ENCODE measurements at regions not wholly inside any gene's neighbourhood (a gene's known extent, or its start where the extent isn't known, plus 50 kb on each side); places are given as distances from the start of the nearest gene placed in this dataset.

DNA sequence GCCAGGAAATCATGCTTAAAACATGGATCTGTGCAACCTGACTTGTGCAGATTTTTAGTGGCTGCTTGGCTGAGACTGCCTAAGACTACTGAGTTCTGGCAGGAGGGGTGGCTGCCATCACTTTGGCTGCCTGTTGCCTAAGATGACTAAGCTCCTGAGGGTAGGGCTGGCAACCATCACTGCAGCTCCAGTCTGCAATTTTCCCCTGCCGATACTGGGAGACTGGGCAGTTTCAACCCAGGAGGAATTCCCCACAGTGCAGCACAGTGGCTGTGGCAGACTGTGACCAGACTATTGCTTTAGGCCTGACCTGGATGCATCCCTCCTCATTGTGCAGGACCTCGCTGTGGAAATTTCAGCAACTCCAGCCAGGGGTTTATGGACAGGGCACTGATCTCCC, 544.9 kb downstream of the ANKRD50 start:
- no peak for TF ChIP-seq GATA2 (IDR thresholded peaks at IDR 0.05; ENCODE audit: low read depth, low read length)
- TF ChIP-seq GATA3 (IDR thresholded peaks at IDR 0.05; ENCODE audit: low read depth, low read length): no peak

DNA sequence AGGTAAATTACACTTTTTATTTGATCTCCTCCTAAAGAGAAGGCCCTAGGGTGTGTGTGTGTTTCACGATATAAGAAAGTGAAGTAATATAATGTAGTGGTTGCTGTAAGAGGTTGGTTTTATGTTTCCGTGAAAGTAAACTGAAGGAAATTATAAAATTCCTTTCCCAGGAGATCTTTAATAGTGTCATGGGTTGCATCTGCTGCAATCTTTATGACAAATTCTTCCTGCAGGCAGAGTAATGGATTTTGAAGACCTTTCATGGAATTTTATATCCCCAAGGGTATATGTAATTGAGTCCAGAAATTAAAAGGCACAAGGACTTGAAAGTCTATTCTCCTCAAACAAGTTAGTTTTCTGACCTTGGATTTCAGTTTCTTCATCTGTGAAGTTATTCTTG, 538.6 kb downstream of the ANKRD50 start:
- TF ChIP-seq GATA3 (IDR thresholded peaks at IDR 0.05; ENCODE audit: low read depth, low read length): no peak

DNA sequence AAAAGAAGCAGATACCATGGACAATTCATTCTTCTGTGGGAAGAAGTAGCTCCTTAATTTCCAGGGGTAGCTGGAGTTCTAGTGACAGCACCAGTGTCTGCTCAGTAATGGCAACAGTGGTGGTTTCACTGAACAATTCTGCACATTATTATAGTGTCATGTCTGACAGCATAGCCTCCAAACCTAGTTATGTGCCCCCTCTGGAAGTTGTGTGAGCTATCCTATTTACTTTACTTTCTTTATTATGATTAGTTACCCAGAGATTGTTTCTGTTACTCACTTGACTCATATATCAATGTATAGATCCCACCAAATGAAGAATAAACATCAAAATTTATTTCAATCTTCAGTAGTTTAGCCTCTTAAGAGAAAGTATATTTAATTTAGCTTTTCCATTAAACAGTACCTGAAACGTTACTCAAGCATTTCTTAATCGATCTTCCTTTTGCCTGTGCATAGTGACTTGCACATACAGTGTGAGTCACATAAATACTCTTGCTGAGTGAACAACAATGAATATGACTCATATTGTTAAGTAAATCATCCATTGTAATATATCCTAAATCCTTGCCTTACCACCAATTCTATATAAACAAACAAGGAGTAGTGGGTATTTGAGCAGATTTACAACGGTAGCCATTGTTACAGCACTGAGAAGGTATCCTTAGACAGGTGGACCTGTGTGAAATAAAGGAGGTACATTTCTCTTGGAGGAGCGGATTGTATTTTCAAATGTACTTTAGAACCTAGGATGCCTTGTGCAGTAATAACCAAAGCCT, 534.7 kb downstream of the ANKRD50 start:
- TF ChIP-seq GATA2 (IDR thresholded peaks at IDR 0.05; ENCODE audit: low read depth, low read length): no peak
- TF ChIP-seq GATA3 (IDR thresholded peaks at IDR 0.05; ENCODE audit: low read depth, low read length): no peak

DNA sequence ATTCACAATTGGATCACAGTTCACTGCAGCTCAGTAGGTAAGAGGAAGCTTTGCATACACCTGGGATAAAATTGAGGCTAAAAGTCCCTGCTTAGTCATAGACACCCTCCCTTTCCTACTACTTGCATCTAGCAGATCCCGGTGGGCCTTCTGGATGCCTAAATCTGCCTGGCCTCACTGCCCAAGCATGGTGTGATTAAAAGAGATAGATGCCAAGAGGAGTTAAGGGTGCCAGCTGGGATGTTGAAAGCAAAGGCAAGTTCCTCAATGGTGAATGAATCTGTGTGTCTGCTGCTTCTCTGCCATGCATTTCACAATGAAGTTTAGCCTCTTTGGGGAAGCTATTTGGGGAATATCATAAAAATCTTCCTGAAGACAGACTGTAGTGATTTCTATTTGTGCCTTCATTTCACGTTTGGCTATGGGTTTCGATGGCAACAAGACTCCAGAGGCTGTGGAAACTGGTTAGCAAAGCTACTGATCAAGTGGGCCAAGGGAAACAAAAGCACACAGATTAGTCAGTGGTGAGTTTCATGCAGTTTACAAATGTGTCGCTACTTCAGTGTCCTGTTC, 534.0 kb downstream of the ANKRD50 start:
- no peak for TF ChIP-seq GATA2 (IDR thresholded peaks at IDR 0.05; ENCODE audit: low read depth, low read length)
- no peak for TF ChIP-seq GATA3 (IDR thresholded peaks at IDR 0.05; ENCODE audit: low read depth, low read length)

DNA sequence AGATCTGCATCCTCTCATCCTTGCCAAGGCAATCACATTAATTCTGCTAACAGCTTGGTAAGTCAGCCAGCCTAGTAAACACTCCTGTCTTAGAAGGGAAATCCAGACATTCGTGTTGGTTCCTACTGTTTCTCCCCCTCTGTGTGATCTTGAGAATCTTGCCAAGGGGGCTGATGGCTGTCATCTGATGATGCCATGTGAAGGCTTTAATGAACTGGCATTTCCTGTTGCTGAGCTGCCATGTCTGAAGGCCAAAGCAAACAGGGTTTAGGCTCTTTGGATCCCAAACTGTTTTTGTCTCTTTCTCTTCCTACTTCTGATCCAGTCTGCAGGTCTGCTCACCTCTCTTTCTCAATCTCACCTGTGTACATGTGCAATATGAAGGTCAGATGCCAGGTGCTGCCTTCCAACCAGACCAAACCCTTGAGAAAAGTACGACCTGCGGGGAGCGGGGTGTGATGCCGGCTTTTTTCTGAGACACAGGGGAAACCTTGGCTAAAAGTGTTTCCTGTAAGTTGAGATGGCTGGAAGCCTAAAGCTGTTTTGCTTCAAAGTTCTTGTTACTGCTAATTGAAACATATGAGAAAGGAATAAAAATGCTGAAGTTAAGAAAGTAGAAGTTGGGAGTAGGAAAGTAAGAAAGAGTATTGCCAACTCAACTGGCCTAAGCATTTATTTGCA, 532.9 kb downstream of the ANKRD50 start:
- no peak for TF ChIP-seq GATA2 (IDR thresholded peaks at IDR 0.05; ENCODE audit: low read depth, low read length)

DNA sequence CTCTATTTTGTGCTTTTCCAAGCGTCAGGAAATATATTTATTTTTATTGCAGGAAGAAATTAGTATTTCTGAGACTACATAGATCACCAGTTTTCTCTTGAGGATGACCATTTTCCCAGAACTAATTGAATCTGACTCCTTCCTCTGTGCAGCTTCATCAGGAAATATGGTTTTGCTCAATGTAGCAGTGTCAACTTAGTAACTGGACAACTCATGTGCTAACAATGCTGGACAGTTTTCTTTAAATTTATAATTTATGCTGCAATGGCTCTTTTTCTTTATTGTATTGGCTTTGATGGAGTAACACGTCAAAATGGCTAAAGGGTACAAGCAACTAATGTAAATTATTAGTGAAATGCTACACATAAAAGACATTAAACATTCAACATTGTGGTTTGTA, 531.5 kb downstream of the ANKRD50 start:
- TF ChIP-seq GATA2 (IDR thresholded peaks at IDR 0.05; ENCODE audit: low read depth, low read length): no peak
- TF ChIP-seq GATA3 (IDR thresholded peaks at IDR 0.05; ENCODE audit: low read depth, low read length): no peak

DNA sequence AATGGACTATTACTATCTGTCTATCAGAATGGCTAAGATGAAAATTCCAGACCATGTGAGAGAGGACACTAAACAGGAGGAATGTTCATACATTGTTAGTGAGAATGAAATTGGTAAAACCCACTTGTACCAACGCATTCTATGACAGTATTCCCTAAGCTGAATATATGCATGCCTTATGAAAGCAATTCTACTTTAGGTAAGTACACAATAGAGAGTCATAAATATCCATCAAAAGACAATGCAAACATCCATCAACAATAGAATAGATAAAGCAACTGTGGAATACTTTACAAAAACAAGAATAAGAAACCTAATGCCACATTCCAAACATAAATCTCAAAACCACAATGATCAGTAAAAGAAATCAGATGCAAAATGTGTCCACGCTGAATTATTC, 529.3 kb downstream of the ANKRD50 start:
- TF ChIP-seq GATA2 (IDR thresholded peaks at IDR 0.05; ENCODE audit: low read depth, low read length) (no peak), GATA3 (IDR thresholded peaks at IDR 0.05; ENCODE audit: low read depth, low read length) (no peak)

DNA sequence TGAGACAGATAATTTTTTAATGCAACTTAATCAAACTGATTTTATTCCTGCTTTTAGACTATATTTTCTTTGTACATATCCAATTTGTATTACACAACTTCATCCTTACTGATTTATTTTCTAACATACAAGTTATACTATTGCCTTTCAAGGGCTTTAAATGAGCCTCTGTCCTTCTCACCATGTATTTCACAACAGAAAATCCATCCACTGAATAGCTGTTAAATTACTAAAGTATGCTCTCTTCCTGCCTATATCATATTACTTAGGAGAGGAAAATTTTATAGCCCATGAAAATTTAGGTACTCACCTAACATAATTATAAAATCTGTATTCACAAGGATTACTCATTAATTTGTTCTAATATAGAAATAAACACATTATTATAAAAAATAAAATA, 528.6 kb downstream of the ANKRD50 start:
- TF ChIP-seq GATA2 (IDR thresholded peaks at IDR 0.05; ENCODE audit: low read depth, low read length): no peak

DNA sequence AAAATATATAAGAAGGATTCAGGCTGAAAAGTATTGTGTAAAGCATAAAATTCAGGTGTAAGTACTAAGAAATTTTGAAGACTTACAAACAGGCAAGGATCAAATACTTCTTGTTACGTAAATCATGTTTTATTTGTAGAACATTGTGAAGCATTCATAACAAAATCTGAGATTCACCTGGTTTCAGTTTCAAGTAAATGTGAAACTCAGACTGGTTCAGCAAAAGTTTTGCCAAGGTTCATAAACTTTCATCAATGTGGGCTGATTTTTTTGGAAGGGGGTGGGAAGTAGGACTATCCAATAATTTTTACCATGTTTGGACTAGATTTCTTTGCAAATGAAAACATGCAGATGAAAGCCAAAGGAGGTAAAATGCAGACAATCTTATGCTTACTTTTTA, 527.7 kb downstream of the ANKRD50 start:
- TF ChIP-seq GATA3 (IDR thresholded peaks at IDR 0.05; ENCODE audit: low read depth, low read length): no peak

DNA sequence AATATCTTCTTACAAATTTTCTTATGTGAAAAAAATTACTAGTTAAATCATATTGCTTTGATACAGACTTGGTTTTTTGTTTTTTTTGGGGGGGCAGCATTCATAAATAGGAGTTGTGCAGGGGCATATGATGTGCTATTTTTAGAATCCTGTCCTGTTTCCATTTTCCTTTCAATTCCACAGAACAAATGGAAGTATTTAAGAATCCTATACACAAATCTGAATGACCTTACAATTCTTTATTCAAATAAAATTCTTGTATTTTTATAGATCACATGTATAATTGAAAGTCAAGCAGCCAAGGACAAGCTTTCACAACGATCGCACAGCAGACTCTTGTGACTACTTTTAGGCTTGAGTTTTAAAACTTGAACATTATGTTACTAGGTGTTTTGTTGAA, 523.9 kb downstream of the ANKRD50 start:
- TF ChIP-seq GATA3 (IDR thresholded peaks at IDR 0.05; ENCODE audit: low read depth, low read length) (no peak), GATA2 (IDR thresholded peaks at IDR 0.05; ENCODE audit: low read depth, low read length) (no peak)

DNA sequence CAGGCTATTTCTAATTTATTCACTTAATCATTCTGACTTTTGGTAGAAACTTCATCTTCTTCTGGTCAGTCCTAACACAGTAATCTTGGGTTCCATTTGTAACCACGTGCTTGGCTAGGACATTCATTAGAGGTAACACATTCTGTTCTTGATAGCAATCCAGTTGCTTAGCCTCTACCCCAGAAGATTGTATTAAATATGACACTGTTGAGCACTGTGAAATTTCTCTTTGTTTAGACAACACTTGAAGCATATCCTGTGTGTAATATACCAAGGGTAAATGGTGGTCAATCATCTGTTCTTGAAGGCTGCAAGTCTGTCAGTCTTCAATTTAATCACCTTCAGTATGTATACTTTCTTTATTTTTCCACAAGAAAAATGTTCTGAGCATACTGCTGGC, 523.0 kb downstream of the ANKRD50 start:
- no peak for TF ChIP-seq GATA2 (IDR thresholded peaks at IDR 0.05; ENCODE audit: low read depth, low read length)
- TF ChIP-seq GATA3 (IDR thresholded peaks at IDR 0.05; ENCODE audit: low read depth, low read length): no peak

DNA sequence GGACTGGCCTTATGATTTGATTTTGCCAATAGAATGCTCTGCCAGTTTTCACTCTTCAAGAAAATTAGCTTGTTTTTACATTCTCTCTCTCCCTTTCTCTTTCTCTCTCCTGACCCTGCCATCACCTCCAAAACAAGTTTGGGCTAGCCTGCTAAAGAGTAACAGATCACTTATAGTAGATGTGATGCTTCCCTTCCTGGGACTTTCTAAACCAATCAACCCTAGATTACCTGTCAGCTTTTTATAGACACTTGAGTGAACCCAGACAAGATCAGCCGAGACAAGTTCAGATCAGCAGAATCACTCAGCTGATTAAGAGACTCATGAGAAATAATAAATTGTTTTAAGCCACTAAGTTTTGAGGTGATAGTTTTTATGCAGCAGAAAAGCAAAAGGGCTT, 521.2 kb downstream of the ANKRD50 start:
- TF ChIP-seq GATA3 (IDR thresholded peaks at IDR 0.05; ENCODE audit: low read depth, low read length): no peak
- TF ChIP-seq GATA2 (IDR thresholded peaks at IDR 0.05; ENCODE audit: low read depth, low read length): no peak

DNA sequence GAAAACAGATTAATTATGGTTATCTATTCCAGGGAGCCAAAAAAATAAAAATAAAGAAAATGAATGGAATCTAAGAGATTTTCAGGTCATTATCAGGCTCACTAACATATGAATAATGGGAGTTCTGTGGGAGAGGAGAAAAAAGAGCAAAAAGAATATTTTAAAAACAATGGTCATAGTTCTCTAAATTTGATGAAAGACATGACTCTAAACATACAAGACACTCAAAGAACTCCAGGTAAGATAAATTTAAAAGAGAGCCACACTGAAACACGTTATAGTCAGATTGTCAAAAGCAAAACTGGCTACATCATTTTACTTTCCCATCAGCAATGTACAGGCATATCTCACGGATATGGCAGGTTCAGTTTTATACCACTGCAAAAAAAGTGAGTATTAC, 520.0 kb downstream of the ANKRD50 start:
- TF ChIP-seq GATA3 (IDR thresholded peaks at IDR 0.05; ENCODE audit: low read depth, low read length): no peak
- TF ChIP-seq GATA2 (IDR thresholded peaks at IDR 0.05; ENCODE audit: low read depth, low read length): no peak

DNA sequence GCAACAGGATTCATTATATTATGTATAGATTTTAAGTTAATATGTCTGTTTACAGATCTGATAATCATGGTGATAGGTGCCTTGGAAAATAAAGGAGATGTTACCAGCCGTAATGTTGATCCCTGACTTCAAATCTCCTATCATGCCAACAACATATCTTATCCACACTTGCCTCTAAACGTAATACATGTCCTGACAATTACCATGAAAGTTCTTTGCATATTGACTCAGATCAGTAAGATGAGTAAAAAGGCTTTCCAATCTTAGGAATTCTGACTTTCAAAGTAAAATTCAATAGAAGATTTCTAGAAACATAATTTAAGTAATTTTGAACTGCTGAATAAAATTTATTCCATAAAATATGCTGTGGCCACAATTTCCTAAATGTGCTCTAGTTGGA, 513.3 kb downstream of the ANKRD50 start:
- TF ChIP-seq GATA3 (IDR thresholded peaks at IDR 0.05; ENCODE audit: low read depth, low read length) (no peak), GATA2 (IDR thresholded peaks at IDR 0.05; ENCODE audit: low read depth, low read length) (no peak)

DNA sequence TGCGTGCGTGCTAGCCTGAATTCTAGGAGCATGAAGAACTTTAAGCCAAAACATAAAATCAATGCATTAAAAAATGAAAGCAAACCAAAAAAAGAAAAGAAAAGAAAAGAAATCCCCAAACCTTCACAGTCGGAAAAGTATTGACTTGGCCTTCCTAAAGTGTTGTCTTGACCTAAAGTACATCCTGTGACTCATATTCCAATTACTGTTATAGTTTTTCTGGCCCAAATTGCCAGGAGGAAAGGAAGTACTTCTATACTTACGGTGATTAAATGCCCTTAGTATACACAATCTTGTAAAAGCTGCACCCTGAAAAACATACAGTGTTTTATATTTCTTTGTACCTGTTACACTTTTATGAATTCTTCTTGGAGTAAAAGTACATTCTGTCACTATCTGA, 512.8 kb downstream of the ANKRD50 start:
- TF ChIP-seq GATA2 (IDR thresholded peaks at IDR 0.05; ENCODE audit: low read depth, low read length): no peak
- TF ChIP-seq GATA3 (IDR thresholded peaks at IDR 0.05; ENCODE audit: low read depth, low read length): no peak

All from SH-SY5Y (cell line).